ENCODE measurements at regions not wholly inside any gene's neighbourhood (a gene's known extent, or its start where the extent isn't known, plus 50 kb on each side); places are given as distances from the start of the nearest gene placed in this dataset.

DNA sequence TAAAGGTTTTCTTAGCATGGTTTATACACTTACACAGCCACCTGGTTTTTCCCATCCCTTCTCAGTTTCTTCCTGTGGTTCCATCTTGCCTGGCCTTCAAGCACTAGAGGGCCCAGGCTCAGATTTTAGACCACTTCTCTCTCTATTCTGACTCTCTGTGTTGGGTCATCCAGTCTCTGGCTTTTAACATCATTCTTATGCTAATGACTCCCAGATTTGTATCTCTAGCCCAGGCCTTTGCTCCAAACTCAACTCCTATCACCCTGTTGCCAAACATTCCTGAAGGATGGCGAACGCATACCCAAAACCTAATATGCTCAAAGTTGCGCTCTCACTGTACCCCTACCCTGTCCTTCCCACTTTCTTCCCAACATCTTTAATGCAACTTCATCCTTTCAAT, 135.1 kb downstream of the SPATA19 start:
- no peak overlapping the region for H3K9ac ChIP-seq (ENCODE audit: low read depth, low read length)
- H3K4me1 ChIP-seq (ENCODE audit: control insufficient read depth, insufficient read depth, low read length): peaks cover 20% of the 10 kb centered on the region
- H3K36me3 ChIP-seq (ENCODE audit: control insufficient read depth, insufficient read depth, low read length): no peaks in the 10 kb centered on the region
- H3K27me3 ChIP-seq (ENCODE audit: control insufficient read depth, insufficient read depth, low read length): peaks cover 13% of the 10 kb centered on the region
- H3K9me3 ChIP-seq (ENCODE audit: control insufficient read depth, insufficient read depth, low read length): no peaks in the 10 kb centered on the region
- H3K4me3 ChIP-seq (ENCODE audit: low read depth, low read length): no peak overlapping the region

DNA sequence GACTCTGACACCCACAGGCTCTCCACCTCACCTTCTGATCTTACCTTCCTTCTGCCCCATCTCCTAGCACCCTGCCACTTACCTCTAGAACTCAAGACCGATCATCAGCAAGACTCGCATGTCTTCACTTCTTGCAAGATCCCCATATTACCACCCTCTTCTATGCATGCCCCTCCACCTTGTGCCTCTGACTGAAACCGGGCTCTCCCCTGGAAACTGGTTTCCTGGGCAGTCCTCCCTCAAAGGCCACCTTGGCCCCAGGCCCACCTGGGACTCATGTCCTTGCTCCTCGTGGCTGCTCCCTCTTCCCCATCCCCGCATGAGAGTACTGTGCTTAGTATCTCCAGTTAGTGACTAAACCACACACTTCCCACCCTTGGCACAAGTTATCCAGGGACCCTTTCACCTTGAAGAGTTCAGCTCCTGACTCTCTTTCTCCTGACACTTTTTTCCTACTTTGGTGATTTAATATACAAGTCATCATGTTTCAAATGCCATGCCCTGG, 136.7 kb downstream of the SPATA19 start:
- no peak overlapping the region for H3K9ac ChIP-seq (ENCODE audit: low read depth, low read length)
- no peaks in the 10 kb centered on the region for H3K36me3 ChIP-seq (ENCODE audit: control insufficient read depth, insufficient read depth, low read length)
- peaks cover 10% of the 10 kb centered on the region for H3K27me3 ChIP-seq (ENCODE audit: control insufficient read depth, insufficient read depth, low read length)
- no peaks in the 10 kb centered on the region for H3K9me3 ChIP-seq (ENCODE audit: control insufficient read depth, insufficient read depth, low read length)
- no peak overlapping the region for H3K4me3 ChIP-seq (ENCODE audit: low read depth, low read length)
- H3K4me1 ChIP-seq (ENCODE audit: control insufficient read depth, insufficient read depth, low read length): peaks cover 20% of the 10 kb centered on the region

DNA sequence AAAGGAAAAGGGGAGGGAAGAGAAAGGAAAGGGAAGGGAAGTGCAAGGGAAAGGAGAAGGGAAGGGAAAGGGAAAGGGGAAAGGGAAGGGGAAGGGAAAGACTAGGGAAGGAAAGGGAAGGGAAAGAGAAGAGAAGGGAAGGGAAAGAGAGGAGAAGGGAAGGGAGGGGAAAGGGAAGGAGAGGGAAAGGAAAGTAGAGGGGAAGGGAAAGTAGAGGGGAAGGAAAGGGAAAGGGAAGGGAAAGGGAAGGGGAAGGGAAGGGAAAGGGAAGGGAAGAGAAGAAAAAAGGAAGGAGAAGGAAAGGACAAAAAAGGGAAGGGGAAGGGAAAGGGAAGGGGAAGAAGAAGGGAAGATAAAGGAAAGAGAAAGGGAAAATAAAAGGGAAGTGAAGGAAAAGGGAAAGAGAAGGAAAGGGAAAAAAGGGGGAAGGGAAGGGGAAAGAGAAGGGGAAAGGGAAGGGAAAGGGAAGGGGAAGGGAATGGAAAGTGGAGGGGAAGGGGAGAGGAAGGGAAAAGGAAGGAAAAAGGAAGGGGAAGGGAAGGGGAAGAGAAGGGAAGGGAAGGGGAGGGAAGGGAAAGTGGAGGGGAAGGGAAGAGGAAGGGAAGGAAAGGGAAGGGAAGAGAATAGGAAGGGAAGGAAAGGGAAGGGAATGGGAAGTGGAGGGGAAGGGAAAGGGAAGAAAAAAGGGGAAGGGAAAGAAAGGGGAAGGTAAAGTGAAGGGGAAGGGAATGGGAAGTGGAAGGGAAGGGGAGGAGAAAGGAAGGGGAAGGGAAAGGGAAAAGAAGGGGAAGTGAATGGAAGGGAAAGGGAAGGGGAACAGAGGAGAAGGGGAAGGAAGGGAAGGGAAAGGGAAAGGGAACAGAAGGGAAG, 138.2 kb downstream of the SPATA19 start:
- Histone ChIP-seq H3K27me3 (ENCODE audit: control insufficient read depth, insufficient read depth, low read length) (no peaks in the 10 kb centered on the region), H3K4me1 (ENCODE audit: control insufficient read depth, insufficient read depth, low read length) (peaks cover 15% of the 10 kb centered on the region), H3K9ac (ENCODE audit: low read depth, low read length) (no peak overlapping the region), H3K36me3 (ENCODE audit: control insufficient read depth, insufficient read depth, low read length) (no peaks in the 10 kb centered on the region), H3K9me3 (ENCODE audit: control insufficient read depth, insufficient read depth, low read length) (no peaks in the 10 kb centered on the region), H3K4me3 (ENCODE audit: low read depth, low read length) (no peak overlapping the region)

DNA sequence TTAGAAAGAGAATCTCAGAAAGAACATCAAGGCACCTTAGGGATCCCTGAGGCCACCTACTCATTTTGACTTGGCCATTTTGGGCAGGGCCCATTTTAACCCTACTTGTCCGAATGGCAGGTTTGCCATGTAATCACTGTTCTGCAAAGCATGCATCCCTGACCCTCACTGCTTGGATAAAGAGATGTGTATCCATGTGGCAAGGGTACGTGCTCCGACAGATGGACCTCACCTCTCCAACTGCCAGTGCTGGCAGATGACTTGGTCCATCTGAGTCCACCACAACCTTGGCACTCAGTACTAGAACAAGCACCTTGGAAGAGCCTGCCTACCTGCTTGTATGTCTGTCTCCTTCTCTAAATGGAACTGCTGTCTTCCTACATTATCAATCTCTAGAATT, 139.4 kb downstream of the SPATA19 start:
- H3K9me3 ChIP-seq (ENCODE audit: control insufficient read depth, insufficient read depth, low read length): no peaks in the 10 kb centered on the region
- no peak overlapping the region for H3K9ac ChIP-seq (ENCODE audit: low read depth, low read length)
- peaks cover 5% of the 10 kb centered on the region for H3K4me1 ChIP-seq (ENCODE audit: control insufficient read depth, insufficient read depth, low read length)
- no peaks in the 10 kb centered on the region for H3K36me3 ChIP-seq (ENCODE audit: control insufficient read depth, insufficient read depth, low read length)
- no peak overlapping the region for H3K4me3 ChIP-seq (ENCODE audit: low read depth, low read length)
- H3K27me3 ChIP-seq (ENCODE audit: control insufficient read depth, insufficient read depth, low read length): no peaks in the 10 kb centered on the region

DNA sequence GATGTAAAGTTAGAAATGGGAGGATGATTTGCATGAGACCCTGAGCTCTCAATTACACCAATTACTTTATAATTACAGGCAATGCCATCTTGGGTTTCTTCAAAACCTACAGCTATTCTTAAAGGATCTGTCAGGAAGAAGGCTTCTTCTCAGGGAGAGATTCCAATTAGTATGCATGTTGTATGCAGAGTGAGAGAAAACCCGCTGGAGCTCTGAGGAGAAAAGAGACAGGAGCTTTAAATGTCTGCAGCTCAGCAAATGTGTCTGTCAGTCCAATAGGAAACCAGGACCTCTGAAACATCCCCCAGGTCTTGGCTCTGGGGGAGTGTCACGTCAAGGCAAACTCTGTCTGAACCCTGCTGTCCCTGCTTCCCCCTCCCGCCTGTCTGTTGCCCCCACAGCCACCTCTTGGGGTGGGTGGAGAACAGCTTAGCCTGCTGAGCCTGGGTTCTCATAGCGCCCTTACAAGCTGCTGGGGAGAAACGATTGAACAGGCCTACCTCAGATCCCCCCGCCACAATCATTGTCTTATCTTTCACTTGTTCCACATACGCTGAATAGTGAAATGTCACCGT, 140.2 kb downstream of the SPATA19 start:
- H3K27me3 ChIP-seq (ENCODE audit: control insufficient read depth, insufficient read depth, low read length): no peaks in the 10 kb centered on the region
- no peaks in the 10 kb centered on the region for H3K36me3 ChIP-seq (ENCODE audit: control insufficient read depth, insufficient read depth, low read length)
- no peaks in the 10 kb centered on the region for H3K9me3 ChIP-seq (ENCODE audit: control insufficient read depth, insufficient read depth, low read length)
- H3K4me3 ChIP-seq (ENCODE audit: low read depth, low read length): no peak overlapping the region
- H3K9ac ChIP-seq (ENCODE audit: low read depth, low read length): no peak overlapping the region
- H3K4me1 ChIP-seq (ENCODE audit: control insufficient read depth, insufficient read depth, low read length): no peaks in the 10 kb centered on the region

DNA sequence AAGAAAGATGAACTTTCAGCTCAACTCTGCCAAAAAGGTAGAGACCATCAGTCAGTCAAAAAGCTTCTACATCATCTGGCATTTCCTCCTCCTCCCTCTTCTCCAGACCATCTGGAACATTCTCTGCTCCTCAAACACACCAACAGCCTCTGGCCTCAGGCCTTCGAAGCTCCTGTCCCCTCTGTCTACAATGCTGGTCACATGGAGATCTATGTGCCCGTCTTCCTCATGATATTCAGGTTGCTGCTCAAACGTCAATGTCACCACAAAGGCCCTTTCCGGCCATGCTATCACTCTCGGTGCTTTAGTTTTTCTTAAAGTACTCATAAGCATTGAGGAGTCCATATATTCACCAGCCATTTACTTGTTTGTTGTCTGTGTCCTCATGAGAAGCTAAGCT, 146.2 kb downstream of the SPATA19 start:
- Histone ChIP-seq H3K27me3 (ENCODE audit: control insufficient read depth, insufficient read depth, low read length) (no peaks in the 10 kb centered on the region), H3K36me3 (ENCODE audit: control insufficient read depth, insufficient read depth, low read length) (no peaks in the 10 kb centered on the region), H3K4me1 (ENCODE audit: control insufficient read depth, insufficient read depth, low read length) (no peaks in the 10 kb centered on the region), H3K4me3 (ENCODE audit: low read depth, low read length) (no peak overlapping the region), H3K9ac (ENCODE audit: low read depth, low read length) (no peak overlapping the region), H3K9me3 (ENCODE audit: control insufficient read depth, insufficient read depth, low read length) (no peaks in the 10 kb centered on the region)

DNA sequence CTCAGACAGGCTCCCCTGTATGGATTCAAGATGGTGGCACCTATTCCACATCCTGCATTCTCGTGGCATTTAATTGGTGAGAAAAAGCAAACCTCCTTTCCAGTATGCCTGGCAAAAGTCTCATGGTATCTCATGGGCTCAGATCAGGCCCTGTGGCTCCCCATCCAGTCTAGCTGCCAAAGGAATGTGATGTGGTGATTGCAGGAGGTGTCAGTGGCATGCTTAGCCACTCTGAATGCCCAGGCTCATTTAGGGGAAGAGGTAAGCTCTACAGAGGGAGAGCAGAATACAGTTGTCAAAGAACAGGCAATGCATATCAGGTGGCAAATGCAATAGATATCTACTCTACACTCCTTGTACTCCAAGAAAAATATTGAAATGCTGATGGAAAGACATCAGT, 146.7 kb downstream of the SPATA19 start:
- Histone ChIP-seq H3K9ac (ENCODE audit: low read depth, low read length) (no peak overlapping the region), H3K4me1 (ENCODE audit: control insufficient read depth, insufficient read depth, low read length) (no peaks in the 10 kb centered on the region), H3K27me3 (ENCODE audit: control insufficient read depth, insufficient read depth, low read length) (no peaks in the 10 kb centered on the region), H3K9me3 (ENCODE audit: control insufficient read depth, insufficient read depth, low read length) (no peaks in the 10 kb centered on the region), H3K36me3 (ENCODE audit: control insufficient read depth, insufficient read depth, low read length) (no peaks in the 10 kb centered on the region), H3K4me3 (ENCODE audit: low read depth, low read length) (no peak overlapping the region)

DNA sequence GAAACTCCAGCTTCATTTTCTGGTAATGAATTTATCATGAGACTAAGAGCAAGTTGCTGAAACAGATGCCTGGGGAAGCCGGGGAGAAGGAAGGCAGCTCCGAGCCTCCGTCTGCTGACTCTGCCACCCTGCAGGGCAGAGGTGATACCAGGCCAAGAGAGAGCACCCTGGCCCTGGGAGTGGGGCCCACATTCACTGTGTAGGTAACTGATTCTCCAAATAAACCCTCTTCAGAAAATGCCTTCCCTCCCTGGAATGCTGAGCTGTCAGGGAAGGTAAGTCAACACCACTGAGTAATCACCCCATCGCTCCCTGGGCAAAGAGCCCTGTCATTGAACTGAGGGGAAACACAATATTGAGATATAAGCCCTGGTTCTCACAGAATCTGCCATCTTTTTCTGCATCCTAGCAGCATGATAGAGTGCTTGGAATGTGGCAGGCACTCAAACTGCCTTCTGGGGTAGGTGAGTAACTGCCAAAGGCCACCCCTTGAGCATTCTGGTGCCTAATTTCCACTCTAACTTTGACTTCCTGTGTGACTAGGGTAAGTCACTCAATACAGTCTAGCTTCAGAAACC, 147.6 kb downstream of the SPATA19 start:
- no peak overlapping the region for H3K4me3 ChIP-seq (ENCODE audit: low read depth, low read length)
- H3K9ac ChIP-seq (ENCODE audit: low read depth, low read length): no peak overlapping the region
- no peaks in the 10 kb centered on the region for H3K9me3 ChIP-seq (ENCODE audit: control insufficient read depth, insufficient read depth, low read length)
- no peaks in the 10 kb centered on the region for H3K36me3 ChIP-seq (ENCODE audit: control insufficient read depth, insufficient read depth, low read length)
- no peaks in the 10 kb centered on the region for H3K27me3 ChIP-seq (ENCODE audit: control insufficient read depth, insufficient read depth, low read length)
- no peaks in the 10 kb centered on the region for H3K4me1 ChIP-seq (ENCODE audit: control insufficient read depth, insufficient read depth, low read length)

DNA sequence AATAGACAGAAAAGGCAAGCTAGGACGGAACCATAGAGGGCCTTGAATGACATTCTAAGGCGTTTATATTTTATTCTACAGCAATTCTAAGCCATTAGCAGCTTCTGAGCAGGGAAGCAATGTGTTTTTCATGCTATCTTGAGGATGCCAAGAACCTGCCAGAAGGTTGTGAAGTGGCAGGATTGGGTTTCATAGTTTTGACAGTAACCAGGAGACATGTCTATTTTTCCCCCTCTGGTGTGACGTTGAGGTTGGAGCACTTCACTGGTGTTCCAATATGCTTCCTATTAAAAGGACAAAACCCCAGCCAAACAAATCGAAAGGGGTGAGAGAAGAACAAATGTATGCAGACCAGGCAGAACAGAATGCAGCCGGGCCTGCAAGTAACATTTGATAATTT, 148.2 kb downstream of the SPATA19 start:
- H3K36me3 ChIP-seq (ENCODE audit: control insufficient read depth, insufficient read depth, low read length): no peaks in the 10 kb centered on the region
- no peaks in the 10 kb centered on the region for H3K9me3 ChIP-seq (ENCODE audit: control insufficient read depth, insufficient read depth, low read length)
- no peaks in the 10 kb centered on the region for H3K4me1 ChIP-seq (ENCODE audit: control insufficient read depth, insufficient read depth, low read length)
- H3K4me3 ChIP-seq (ENCODE audit: low read depth, low read length): no peak overlapping the region
- no peak overlapping the region for H3K9ac ChIP-seq (ENCODE audit: low read depth, low read length)
- no peaks in the 10 kb centered on the region for H3K27me3 ChIP-seq (ENCODE audit: control insufficient read depth, insufficient read depth, low read length)

DNA sequence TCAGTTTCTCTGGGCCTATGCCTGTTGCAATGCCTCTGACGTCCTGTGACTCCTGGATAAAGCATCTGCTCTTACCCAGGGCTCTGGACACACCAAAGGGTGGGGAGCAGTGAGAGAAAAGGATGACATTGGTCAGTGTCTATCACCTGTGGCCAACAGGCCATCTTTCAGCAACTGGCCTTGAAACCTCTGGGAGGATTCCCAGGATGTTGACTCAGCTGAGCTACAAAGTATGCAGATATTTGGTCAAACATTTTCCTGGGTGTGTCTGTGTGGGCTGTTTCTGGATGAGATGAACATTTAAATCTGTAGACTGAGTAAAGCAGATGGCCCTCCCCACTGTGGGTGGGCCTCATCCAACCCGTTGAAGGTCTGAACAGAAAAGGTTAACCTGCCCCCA, 149.9 kb downstream of the SPATA19 start:
- Histone ChIP-seq H3K9ac (ENCODE audit: low read depth, low read length) (no peak overlapping the region), H3K9me3 (ENCODE audit: control insufficient read depth, insufficient read depth, low read length) (no peaks in the 10 kb centered on the region), H3K4me3 (ENCODE audit: low read depth, low read length) (no peak overlapping the region), H3K4me1 (ENCODE audit: control insufficient read depth, insufficient read depth, low read length) (no peaks in the 10 kb centered on the region), H3K27me3 (ENCODE audit: control insufficient read depth, insufficient read depth, low read length) (no peaks in the 10 kb centered on the region), H3K36me3 (ENCODE audit: control insufficient read depth, insufficient read depth, low read length) (no peaks in the 10 kb centered on the region)

DNA sequence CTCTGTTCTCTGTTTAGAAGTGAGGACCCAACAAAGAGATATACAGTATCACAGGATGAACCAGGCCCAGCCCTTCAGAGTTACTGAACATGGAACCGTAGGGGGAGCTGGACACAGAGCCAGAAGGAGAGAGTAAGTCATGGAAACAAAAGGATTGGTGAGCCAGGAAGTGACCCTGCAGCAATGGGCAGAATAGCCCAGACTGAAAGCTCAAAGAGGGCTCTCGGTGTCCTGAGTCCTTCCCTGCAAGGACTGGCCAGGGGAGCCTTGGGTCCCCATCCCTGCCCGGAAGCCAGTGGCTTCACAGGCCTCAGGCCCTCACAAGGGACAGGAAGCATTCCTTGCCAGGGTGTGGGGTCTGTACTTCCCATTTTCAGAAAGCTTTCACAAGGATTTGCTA, 150.6 kb downstream of the SPATA19 start:
- no peak overlapping the region for H3K4me3 ChIP-seq (ENCODE audit: low read depth, low read length)
- H3K36me3 ChIP-seq (ENCODE audit: control insufficient read depth, insufficient read depth, low read length): no peaks in the 10 kb centered on the region
- no peak overlapping the region for H3K9ac ChIP-seq (ENCODE audit: low read depth, low read length)
- H3K4me1 ChIP-seq (ENCODE audit: control insufficient read depth, insufficient read depth, low read length): no peaks in the 10 kb centered on the region
- no peaks in the 10 kb centered on the region for H3K9me3 ChIP-seq (ENCODE audit: control insufficient read depth, insufficient read depth, low read length)
- H3K27me3 ChIP-seq (ENCODE audit: control insufficient read depth, insufficient read depth, low read length): no peaks in the 10 kb centered on the region

DNA sequence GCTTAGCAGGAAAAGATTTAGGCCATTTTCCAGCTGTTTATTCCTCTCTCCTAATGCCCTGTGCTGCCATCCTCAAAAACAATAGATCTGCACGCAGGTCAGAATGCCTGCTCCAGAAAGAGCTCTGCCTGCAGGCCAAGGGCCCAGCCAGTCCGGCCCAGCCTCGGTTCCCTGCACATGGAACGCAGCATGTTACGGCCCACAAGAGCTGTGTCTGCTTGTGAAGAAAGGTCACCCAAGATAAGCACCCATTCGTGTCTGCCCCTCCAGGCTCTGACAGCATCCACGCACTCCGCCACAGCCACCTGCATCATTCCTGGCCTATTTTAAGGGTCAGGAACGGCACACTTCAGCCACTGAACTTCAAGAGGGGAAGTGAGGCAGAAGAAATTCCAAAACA, 152.2 kb downstream of the SPATA19 start:
- Histone ChIP-seq H3K9ac (ENCODE audit: low read depth, low read length) (no peak overlapping the region), H3K27me3 (ENCODE audit: control insufficient read depth, insufficient read depth, low read length) (no peaks in the 10 kb centered on the region)

More for the DNA sequence above, 152.2 kb downstream of the SPATA19 start:
- Histone ChIP-seq H3K9me3 (ENCODE audit: control insufficient read depth, insufficient read depth, low read length) (no peaks in the 10 kb centered on the region), H3K4me1 (ENCODE audit: control insufficient read depth, insufficient read depth, low read length) (no peaks in the 10 kb centered on the region), H3K36me3 (ENCODE audit: control insufficient read depth, insufficient read depth, low read length) (no peaks in the 10 kb centered on the region), H3K4me3 (ENCODE audit: low read depth, low read length) (no peak overlapping the region)
